H1 (cell line): ENCODE measurements at regions not wholly inside any gene's neighbourhood (a gene's known extent, or its start where the extent isn't known, plus 50 kb on each side); places are given as distances from the start of the nearest gene placed in this dataset.

Source experiments
- CTCF ChIA-PET: fragments of 300-600 bp; sonication (Branson Sonifier 250); formaldehyde crosslinking; loops from one replicate; lab custom pipeline; 2021; ENCODE audit not compliant: partially characterized antibody; lab: Charles Lee
- POLR2A ChIA-PET: fragments of 300-600 bp; sonication (Branson Sonifier 250); formaldehyde crosslinking; loops from one replicate; lab custom pipeline; 2021; ENCODE audit warnings: inconsistent platforms; ENCODE audit not compliant: partially characterized antibody; lab: Charles Lee
- DNase-seq, 2 experiments: peaks; one replicate each; pipeline versions ENCODE4 v3.0.0 to v3.0.0-alpha.2; 2010 to 2022; ENCODE audit warnings: low spot score in 2 of 2, low read depth in 1 of 2, mixed read lengths in 1 of 2
- FAIRE-seq: peaks from 2 replicates; lab custom pipeline; 2011; peaks lifted over from hg19 to GRCh38; lab: Jason Lieb, UNC
- H2AFZ ChIP-seq: 2 replicates; pipeline ENCODE4 v1.8.1; 2012; ENCODE audit warnings: low read length, inconsistent platforms
- H2AK5ac ChIP-seq: 2 replicates; pipeline ENCODE4 v1.6.1; 2013; ENCODE audit warnings: low read depth, low read length
- H2BK120ac ChIP-seq: replicated peaks from 2 replicates; pipeline ENCODE3; 2013; ENCODE audit warnings: low read depth, low read length, inconsistent platforms
- H2BK12ac ChIP-seq: 2 replicates; pipeline ENCODE4 v1.6.1; 2013; ENCODE audit warnings: low read depth, low read length
- H2BK15ac ChIP-seq: 2 replicates; pipeline ENCODE4 v1.6.1; 2013; ENCODE audit warnings: low read length
- H2BK20ac ChIP-seq: 2 replicates; pipeline ENCODE4 v1.6.1; 2013; ENCODE audit warnings: low read length
- H2BK5ac ChIP-seq: 2 replicates; pipeline ENCODE4 v1.6.1; 2013; ENCODE audit warnings: low read depth, low read length
- H3K14ac ChIP-seq: 2 replicates; pipeline ENCODE4 v1.6.1; 2013; ENCODE audit warnings: inconsistent platforms; ENCODE audit not compliant: insufficient read length
- H3K18ac ChIP-seq: 2 replicates; pipeline ENCODE4 v1.6.1; 2013; ENCODE audit warnings: low read length; ENCODE audit errors: extremely low read depth
- H3K23ac ChIP-seq: 2 replicates; pipeline ENCODE4 v1.6.1; 2013; ENCODE audit warnings: inconsistent platforms; ENCODE audit not compliant: insufficient read length
- H3K23me2 ChIP-seq: 2 replicates; pipeline ENCODE4 v1.6.1; 2013; ENCODE audit warnings: low read depth, low read length
- H3K27ac ChIP-seq: 2 replicates; pipeline ENCODE4 v1.6.1; 2011; ENCODE audit warnings: low read depth, low read length, inconsistent platforms
- H3K27me3 ChIP-seq, 4 experiments: replicated peaks in 1 of 4; 1 replicate in 1 of 4; 2 replicates in 3 of 4; pipeline versions ENCODE4 v1.6.1 to v1.8.1; 2011 to 2013; ENCODE audit warnings: low read length in 3 of 4, mild to moderate bottlenecking in 3 of 4, inconsistent platforms in 2 of 4, mixed read lengths in 2 of 4, moderate library complexity in 1 of 4; ENCODE audit not compliant: control insufficient read depth in 3 of 4, insufficient read depth in 3 of 4; ENCODE audit errors: extremely low read depth in 1 of 4
- H3K36me3 ChIP-seq, 4 experiments: 2 replicates each; pipeline versions ENCODE4 v1.6.1 to v1.8.1; 2011 to 2013; ENCODE audit warnings: mild to moderate bottlenecking in 4 of 4, low read length in 3 of 4, moderate library complexity in 2 of 4, control low read depth in 1 of 4, inconsistent platforms in 1 of 4; ENCODE audit not compliant: insufficient read depth in 4 of 4, control insufficient read depth in 2 of 4
- H3K4ac ChIP-seq: replicated peaks from 2 replicates; pipeline ENCODE3; 2013; ENCODE audit warnings: low read length, low read depth, mixed read lengths, inconsistent platforms; ENCODE audit not compliant: insufficient read length
- H3K4me1 ChIP-seq, 4 experiments: replicated peaks in 1 of 4; 1 replicate in 1 of 4; 2 replicates in 3 of 4; pipeline versions ENCODE4 v1.6.1 to v1.8.1; 2011 to 2013; ENCODE audit warnings: low read length in 3 of 4, inconsistent platforms in 2 of 4, mixed read lengths in 1 of 4; ENCODE audit not compliant: insufficient read depth in 4 of 4, control insufficient read depth in 3 of 4
- H3K4me2 ChIP-seq, 2 experiments: 2 replicates each; pipeline versions ENCODE4 v1.6.1 to v1.8.1; 2011 to 2013; ENCODE audit warnings: low read depth in 2 of 2, low read length in 2 of 2, control low read depth in 1 of 2, inconsistent platforms in 1 of 2, mild to moderate bottlenecking in 1 of 2; ENCODE audit not compliant: insufficient read depth in 1 of 2
- H3K4me3 ChIP-seq, 4 experiments: fragments of 200-600, 300-600 bp in 1 of 4; sonication (generic), shearing (Covaris generic), sonication (Bioruptor Twin) in 1 of 4; 2 replicates each; pipeline versions ENCODE4 v1.5.1 to v1.8.1; 2011 to 2016; ENCODE audit warnings: low read length in 4 of 4, low read depth in 3 of 4, control low read depth in 2 of 4, inconsistent platforms in 2 of 4, mild to moderate bottlenecking in 2 of 4, mixed read lengths in 1 of 4, moderate library complexity in 1 of 4; ENCODE audit not compliant: insufficient read depth in 2 of 4; ENCODE audit errors: extremely low read depth in 1 of 4
- H3K56ac ChIP-seq: replicated peaks from 2 replicates; pipeline ENCODE3; 2013; ENCODE audit warnings: low read depth, mild to moderate bottlenecking, mixed read lengths, low read length, inconsistent platforms; ENCODE audit not compliant: insufficient read length
- H3K79me1 ChIP-seq: 2 replicates; pipeline ENCODE4 v1.6.1; 2013; ENCODE audit warnings: low read depth, low read length, control low read depth
- H3K79me2 ChIP-seq, 2 experiments: 2 replicates each; pipeline versions ENCODE4 v1.6.1 to v1.8.1; 2012 to 2013; ENCODE audit warnings: low read length in 2 of 2, mild to moderate bottlenecking in 2 of 2, inconsistent platforms in 1 of 2; ENCODE audit not compliant: insufficient read depth in 2 of 2, control insufficient read depth in 1 of 2
- H3K9ac ChIP-seq, 4 experiments: replicated peaks in 1 of 4; 1 replicate in 1 of 4; 2 replicates in 3 of 4; pipeline versions ENCODE4 v1.6.1 to v1.8.1; 2011 to 2013; ENCODE audit warnings: low read depth in 3 of 4, low read length in 3 of 4, control low read depth in 2 of 4, mild to moderate bottlenecking in 2 of 4, moderate library complexity in 2 of 4, inconsistent platforms in 1 of 4; ENCODE audit errors: extremely low read depth in 1 of 4
- H3K9me3 ChIP-seq, 2 experiments: 2 replicates each; pipeline versions ENCODE4 v1.6.1 to v1.8.1; 2012 to 2013; ENCODE audit warnings: mild to moderate bottlenecking in 2 of 2, moderate library complexity in 2 of 2, control low read depth in 1 of 2, inconsistent platforms in 1 of 2, low read depth in 1 of 2, low read length in 1 of 2, mixed read lengths in 1 of 2; ENCODE audit not compliant: insufficient read depth in 2 of 2
- H4K20me1 ChIP-seq, 2 experiments: replicated peaks in 1 of 2; 2 replicates each; pipeline versions ENCODE3 to v1.8.1; 2011 to 2013; ENCODE audit warnings: inconsistent platforms in 2 of 2, low read length in 2 of 2, mild to moderate bottlenecking in 1 of 2; ENCODE audit not compliant: insufficient read depth in 2 of 2, control insufficient read depth in 1 of 2
- H4K5ac ChIP-seq: 2 replicates; pipeline ENCODE4 v1.6.1; 2013; ENCODE audit warnings: low read length, low read depth, mixed read lengths, inconsistent platforms; ENCODE audit not compliant: insufficient read length
- H4K8ac ChIP-seq: 2 replicates; pipeline ENCODE4 v1.8.0; 2013; ENCODE audit warnings: mild to moderate bottlenecking, moderate library complexity, low read length, inconsistent platforms; ENCODE audit not compliant: insufficient read depth; ENCODE audit errors: extremely low read depth
- H4K91ac ChIP-seq: replicated peaks from 2 replicates; pipeline ENCODE3; 2013; ENCODE audit warnings: low read length, mixed read lengths, inconsistent platforms; ENCODE audit not compliant: insufficient read length
- CHD7 ChIP-seq: fragments of 300-600 bp; sonication (generic); IDR thresholded peaks from 2 replicates; pipeline ENCODE4 v1.7.1; 2012; ENCODE audit warnings: low read length, moderate library complexity, mild to moderate bottlenecking, inconsistent platforms; ENCODE audit not compliant: insufficient replicate concordance
- WGBS, 2 experiments: shearing (Covaris generic) in 1 of 2; methylation state at CpG; one replicate each; pipeline versions ENCODE4 v1.1.6 to v1.1.7; 2013 to 2015; ENCODE audit warnings: low lambda C conversion rate in 2 of 2, mixed read lengths in 2 of 2, inconsistent platforms in 1 of 2, low coverage in 1 of 2, missing lambda C conversion rate in 1 of 2; ENCODE audit not compliant: insufficient replicate concordance in 2 of 2, insufficient coverage in 1 of 2, insufficient read length in 1 of 2; ENCODE audit errors: extremely low coverage in 1 of 2, missing lambda C conversion rate in 1 of 2; 5-methylcytosine and 5-hydroxymethylcytosine counted together

GRCh38 chr13:84925443-84925842, 873.8 kb downstream of the SLITRK6 start:
- no peak overlapping the region for H3K23ac ChIP-seq
- no peaks in the 10 kb centered on the region for H3K79me1 ChIP-seq
- no peak overlapping the region for H3K4me2 ChIP-seq
- no peaks in the 10 kb centered on the region for H4K20me1 ChIP-seq
- DNase-seq = no peak
- WGBS, 2 experiments = 93% methylated on average over 4 of the region's 4 CpGs; no CpG with 5 or more reads in 1 of the 2 experiments
- H2BK5ac ChIP-seq = no peak overlapping the region
- H3K56ac ChIP-seq = no peak overlapping the region
- no peak for FAIRE-seq
- H3K27ac ChIP-seq = no peak overlapping the region
- POLR2A ChIA-PET = no interaction called here
- no peak overlapping the region for H2AK5ac ChIP-seq
- no peaks in the 10 kb centered on the region for H3K9me3 ChIP-seq
- H3K18ac ChIP-seq = no peak overlapping the region
- H2BK12ac ChIP-seq = no peak overlapping the region
- H3K4me1 ChIP-seq = no peaks in the 10 kb centered on the region
- H3K79me2 ChIP-seq = no peaks in the 10 kb centered on the region
- H4K91ac ChIP-seq = no peak overlapping the region
- H2BK20ac ChIP-seq = no peak overlapping the region
- no peak overlapping the region for H2BK15ac ChIP-seq
- H3K9ac ChIP-seq = no peak overlapping the region
- H3K4me3 ChIP-seq = no peak overlapping the region
- H3K14ac ChIP-seq = no peak overlapping the region
- H3K23me2 ChIP-seq = no peaks in the 10 kb centered on the region
- H3K4ac ChIP-seq = no peak overlapping the region
- H4K8ac ChIP-seq = no peak overlapping the region
- CTCF ChIA-PET = interaction anchor here (1.1 kb wide), 1 partner anchor 29 kb away, joined by 3 read pairs; no protein-coding TSS in a partner anchor
- H2BK120ac ChIP-seq = no peak overlapping the region
- H4K5ac ChIP-seq = no peak overlapping the region
- H2AFZ ChIP-seq = no peak overlapping the region
- H3K27me3 ChIP-seq = no peaks in the 10 kb centered on the region
- no peaks in the 10 kb centered on the region for H3K36me3 ChIP-seq
- TF ChIP-seq CHD7 = no peak
